ENCODE measurements at regions not wholly inside any gene's neighbourhood (a gene's known extent, or its start where the extent isn't known, plus 50 kb on each side); places are given as distances from the start of the nearest gene placed in this dataset.

DNA sequence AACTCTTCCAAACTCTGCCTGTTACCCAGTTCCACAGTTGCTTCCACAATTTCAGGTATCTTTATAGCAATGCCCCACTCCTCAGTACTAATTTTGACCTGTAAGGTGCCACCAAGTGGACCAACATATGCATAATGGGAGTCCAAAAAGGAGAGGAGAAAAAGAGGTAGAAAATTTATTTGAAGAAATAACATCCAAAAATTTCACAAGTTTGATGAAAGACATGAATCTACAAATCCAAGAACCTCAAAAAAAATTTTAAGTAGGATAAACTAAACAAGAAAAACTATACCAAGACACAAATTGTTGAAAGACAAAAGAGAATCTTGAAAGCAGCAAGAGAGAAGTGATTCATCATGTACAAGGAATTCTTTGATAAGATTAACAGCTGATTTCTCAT, 79.8 kb downstream of the BARX1 start:
- TF ChIP-seq POLR2A (IDR thresholded peaks at IDR 0.05) (no peak), EP300 (IDR thresholded peaks at IDR 0.05) (no peak)
- TF ChIP-seq, protein P1, sequence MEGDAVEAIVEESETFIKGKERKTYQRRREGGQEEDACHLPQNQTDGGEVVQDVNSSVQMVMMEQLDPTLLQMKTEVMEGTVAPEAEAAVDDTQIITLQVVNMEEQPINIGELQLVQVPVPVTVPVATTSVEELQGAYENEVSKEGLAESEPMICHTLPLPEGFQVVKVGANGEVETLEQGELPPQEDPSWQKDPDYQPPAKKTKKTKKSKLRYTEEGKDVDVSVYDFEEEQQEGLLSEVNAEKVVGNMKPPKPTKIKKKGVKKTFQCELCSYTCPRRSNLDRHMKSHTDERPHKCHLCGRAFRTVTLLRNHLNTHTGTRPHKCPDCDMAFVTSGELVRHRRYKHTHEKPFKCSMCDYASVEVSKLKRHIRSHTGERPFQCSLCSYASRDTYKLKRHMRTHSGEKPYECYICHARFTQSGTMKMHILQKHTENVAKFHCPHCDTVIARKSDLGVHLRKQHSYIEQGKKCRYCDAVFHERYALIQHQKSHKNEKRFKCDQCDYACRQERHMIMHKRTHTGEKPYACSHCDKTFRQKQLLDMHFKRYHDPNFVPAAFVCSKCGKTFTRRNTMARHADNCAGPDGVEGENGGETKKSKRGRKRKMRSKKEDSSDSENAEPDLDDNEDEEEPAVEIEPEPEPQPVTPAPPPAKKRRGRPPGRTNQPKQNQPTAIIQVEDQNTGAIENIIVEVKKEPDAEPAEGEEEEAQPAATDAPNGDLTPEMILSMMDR (IDR thresholded peaks at IDR 0.05), result no peak

Data from stomach (tissue), 4 donors.